ENCODE measurements at regions not wholly inside any gene's neighbourhood (a gene's known extent, or its start where the extent isn't known, plus 50 kb on each side); places are given as distances from the start of the nearest gene placed in this dataset.

DNA sequence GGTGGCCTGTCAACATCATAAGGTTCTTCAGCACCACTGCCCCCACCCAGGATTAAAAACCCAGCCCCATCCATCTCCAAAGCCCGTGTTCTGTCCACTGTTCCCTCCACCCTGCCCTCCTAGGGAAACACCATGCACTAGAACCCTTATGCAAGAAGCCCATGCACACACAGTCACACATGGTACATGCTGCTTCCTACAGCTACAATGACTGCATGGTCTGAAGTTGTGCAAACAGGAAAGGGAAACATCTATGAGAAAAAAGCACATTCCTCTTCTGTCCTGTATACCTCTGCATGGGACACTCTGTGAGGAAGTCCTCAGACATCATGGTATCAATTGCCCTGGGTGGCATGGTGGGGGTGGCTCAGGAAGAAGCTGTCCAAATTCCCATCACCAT, 108.6 kb upstream of the MRPS22 start:
- TF ChIP-seq, protein P1, sequence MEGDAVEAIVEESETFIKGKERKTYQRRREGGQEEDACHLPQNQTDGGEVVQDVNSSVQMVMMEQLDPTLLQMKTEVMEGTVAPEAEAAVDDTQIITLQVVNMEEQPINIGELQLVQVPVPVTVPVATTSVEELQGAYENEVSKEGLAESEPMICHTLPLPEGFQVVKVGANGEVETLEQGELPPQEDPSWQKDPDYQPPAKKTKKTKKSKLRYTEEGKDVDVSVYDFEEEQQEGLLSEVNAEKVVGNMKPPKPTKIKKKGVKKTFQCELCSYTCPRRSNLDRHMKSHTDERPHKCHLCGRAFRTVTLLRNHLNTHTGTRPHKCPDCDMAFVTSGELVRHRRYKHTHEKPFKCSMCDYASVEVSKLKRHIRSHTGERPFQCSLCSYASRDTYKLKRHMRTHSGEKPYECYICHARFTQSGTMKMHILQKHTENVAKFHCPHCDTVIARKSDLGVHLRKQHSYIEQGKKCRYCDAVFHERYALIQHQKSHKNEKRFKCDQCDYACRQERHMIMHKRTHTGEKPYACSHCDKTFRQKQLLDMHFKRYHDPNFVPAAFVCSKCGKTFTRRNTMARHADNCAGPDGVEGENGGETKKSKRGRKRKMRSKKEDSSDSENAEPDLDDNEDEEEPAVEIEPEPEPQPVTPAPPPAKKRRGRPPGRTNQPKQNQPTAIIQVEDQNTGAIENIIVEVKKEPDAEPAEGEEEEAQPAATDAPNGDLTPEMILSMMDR (IDR thresholded peaks at IDR 0.05): no peak
- no peak for TF ChIP-seq POLR2A (IDR thresholded peaks at IDR 0.05)
